Neural progenitor cell (in vitro differentiated cells): ENCODE measurements at regions not wholly inside any gene's neighbourhood (a gene's known extent, or its start where the extent isn't known, plus 50 kb on each side); places are given as distances from the start of the nearest gene placed in this dataset.

Experiments
- DNase-seq: peaks from one replicate; pipeline ENCODE4 v3.0.0-alpha.2; 2016; ENCODE audit warnings: low spot score
- H2AFZ ChIP-seq: fragments of 200-600 bp; sonication (generic); replicated peaks from 2 replicates; pipeline ENCODE4 v1.6.1; 2016; ENCODE audit warnings: antibody characterized with exemption
- H3F3A ChIP-seq: fragments of 200-600 bp; sonication (generic); 2 replicates; pipeline ENCODE4 v1.6.1; 2016; ENCODE audit warnings: antibody characterized with exemption, low read depth
- H3K27ac ChIP-seq: fragments of 200-600 bp; sonication (generic); 2 replicates; pipeline ENCODE4 v1.5.1; 2016; ENCODE audit warnings: mild to moderate bottlenecking
- H3K27me3 ChIP-seq: fragments of 200-600 bp; sonication (generic); 2 replicates; pipeline ENCODE4 v1.6.1; 2016; ENCODE audit warnings: mild to moderate bottlenecking, moderate library complexity
- H3K36me3 ChIP-seq: fragments of 200-600 bp; sonication (generic); 2 replicates; pipeline ENCODE4 v1.5.1; 2016
- H3K4me1 ChIP-seq: fragments of 200-600 bp; sonication (generic); 2 replicates; pipeline ENCODE4 v1.6.1; 2016; ENCODE audit warnings: mixed run types
- H3K4me2 ChIP-seq: fragments of 200-600 bp; sonication (generic); 2 replicates; pipeline ENCODE4 v1.6.1; 2016
- H3K4me3 ChIP-seq: fragments of 200-600 bp; sonication (generic); 2 replicates; pipeline ENCODE4 v1.5.1; 2016
- H3K79me2 ChIP-seq: fragments of 200-600 bp; sonication (generic); 2 replicates; pipeline ENCODE4 v1.6.1; 2016; ENCODE audit warnings: low read depth
- H3K9ac ChIP-seq: fragments of 200-600 bp; sonication (generic); 2 replicates; pipeline ENCODE4 v1.6.1; 2016
- H3K9me3 ChIP-seq: fragments of 200-600 bp; sonication (generic); 2 replicates; pipeline ENCODE4 v1.5.1; 2016; ENCODE audit warnings: low read depth
- H4K20me1 ChIP-seq: fragments of 200-600 bp; sonication (generic); 2 replicates; pipeline ENCODE4 v1.6.1; 2016; ENCODE audit warnings: low read depth
- H3K27ac Mint-ChIP-seq: 3 replicates; pipeline ENCODE4 v1.8.0; 2021; ENCODE audit warnings: mixed read lengths
- H3K27me3 Mint-ChIP-seq: 2 replicates; pipeline ENCODE4 v1.8.0; 2022; ENCODE audit warnings: low read depth, mild to moderate bottlenecking, inconsistent platforms, moderate library complexity, mixed read lengths; ENCODE audit not compliant: insufficient read depth
- H3K36me3 Mint-ChIP-seq: 3 replicates; pipeline ENCODE4 v1.8.0; 2021; ENCODE audit warnings: mixed read lengths
- H3K4me1 Mint-ChIP-seq: 3 replicates; pipeline ENCODE4 v1.8.0; 2021; ENCODE audit warnings: mixed read lengths
- H3K4me3 Mint-ChIP-seq: 3 replicates; pipeline ENCODE4 v1.8.0; 2021; ENCODE audit warnings: mild to moderate bottlenecking, moderate library complexity, mixed read lengths
- H3K9me3 Mint-ChIP-seq: 3 replicates; pipeline ENCODE4 v1.8.0; 2020; ENCODE audit warnings: mixed read lengths
- EZH2 ChIP-seq: fragments of 200-600 bp; sonication (generic); IDR thresholded peaks from 2 replicates; pipeline ENCODE4 v1.6.1; 2017; ENCODE audit warnings: antibody characterized with exemption, mild to moderate bottlenecking, moderate library complexity
- EZH2phosphoT487 ChIP-seq: fragments of 200-600 bp; sonication (generic); IDR thresholded peaks from 2 replicates; pipeline ENCODE4 v1.6.1; 2017; ENCODE audit warnings: antibody characterized with exemption
- TF ChIP-seq, protein P1 (sequence below): fragments of 200-600 bp; sonication (generic); IDR thresholded peaks from 2 replicates; pipeline ENCODE4 v1.5.1; 2017; ENCODE audit warnings: antibody characterized with exemption, mild to moderate bottlenecking

DNA sequence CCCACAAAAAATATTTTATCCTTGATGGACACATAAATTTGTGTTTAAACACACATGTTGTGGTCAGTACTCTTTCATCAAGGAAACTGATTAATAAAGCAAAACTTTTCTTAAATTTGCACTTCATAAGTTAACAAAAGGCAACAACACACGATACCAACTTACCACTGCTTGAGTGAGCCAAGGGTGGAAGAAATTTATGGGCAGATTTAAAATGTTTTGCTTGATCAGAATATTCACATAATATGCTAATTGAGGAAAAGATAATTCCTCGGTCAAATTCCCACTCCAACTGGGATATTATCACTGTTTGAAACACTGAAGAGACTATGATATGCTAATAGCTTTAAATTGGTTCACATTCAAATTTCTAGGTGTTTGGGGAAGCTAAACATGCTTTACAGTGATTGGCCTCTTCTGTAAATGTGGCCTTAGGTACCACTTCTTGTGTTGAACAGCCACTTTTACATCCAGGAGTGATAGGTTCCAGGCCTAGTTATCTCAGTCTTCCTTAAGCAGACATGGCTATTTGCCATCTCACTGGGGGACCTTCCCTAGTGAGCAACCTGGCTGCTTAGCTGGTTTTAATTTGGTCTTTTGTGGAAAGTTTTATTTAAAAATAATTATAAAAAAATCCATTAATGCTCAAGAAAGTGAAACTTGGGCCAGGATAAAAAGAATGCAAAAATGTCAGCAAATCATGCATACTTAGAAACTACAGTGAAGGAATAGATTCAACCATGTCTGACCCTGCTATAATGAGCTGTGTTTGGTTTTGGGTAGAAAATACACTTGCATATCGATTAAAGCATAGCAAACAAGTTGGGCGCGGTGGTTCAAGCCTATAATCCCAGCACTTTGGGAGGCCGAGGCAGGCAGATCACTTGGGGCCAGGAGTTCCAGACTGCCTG lies 221.2 kb upstream of the MAP3K7 start:
- Histone ChIP-seq H3K79me2 (no peaks in the 10 kb centered on the region), H2AFZ (no peak overlapping the region), H3F3A (peaks cover 10% of the 10 kb centered on the region), H3K4me2 (no peak overlapping the region), H4K20me1 (no peaks in the 10 kb centered on the region), H3K4me3 (no peak overlapping the region), H3K36me3 (no peaks in the 10 kb centered on the region), H3K9ac (no peak overlapping the region), H3K27me3 (no peaks in the 10 kb centered on the region), H3K9me3 (no peaks in the 10 kb centered on the region), H3K4me1 (peaks cover 11% of the 10 kb centered on the region), H3K27ac (no peak overlapping the region)
- TF ChIP-seq EZH2 (no peak), EZH2phosphoT487 (no peak)
- TF ChIP-seq, protein P1, sequence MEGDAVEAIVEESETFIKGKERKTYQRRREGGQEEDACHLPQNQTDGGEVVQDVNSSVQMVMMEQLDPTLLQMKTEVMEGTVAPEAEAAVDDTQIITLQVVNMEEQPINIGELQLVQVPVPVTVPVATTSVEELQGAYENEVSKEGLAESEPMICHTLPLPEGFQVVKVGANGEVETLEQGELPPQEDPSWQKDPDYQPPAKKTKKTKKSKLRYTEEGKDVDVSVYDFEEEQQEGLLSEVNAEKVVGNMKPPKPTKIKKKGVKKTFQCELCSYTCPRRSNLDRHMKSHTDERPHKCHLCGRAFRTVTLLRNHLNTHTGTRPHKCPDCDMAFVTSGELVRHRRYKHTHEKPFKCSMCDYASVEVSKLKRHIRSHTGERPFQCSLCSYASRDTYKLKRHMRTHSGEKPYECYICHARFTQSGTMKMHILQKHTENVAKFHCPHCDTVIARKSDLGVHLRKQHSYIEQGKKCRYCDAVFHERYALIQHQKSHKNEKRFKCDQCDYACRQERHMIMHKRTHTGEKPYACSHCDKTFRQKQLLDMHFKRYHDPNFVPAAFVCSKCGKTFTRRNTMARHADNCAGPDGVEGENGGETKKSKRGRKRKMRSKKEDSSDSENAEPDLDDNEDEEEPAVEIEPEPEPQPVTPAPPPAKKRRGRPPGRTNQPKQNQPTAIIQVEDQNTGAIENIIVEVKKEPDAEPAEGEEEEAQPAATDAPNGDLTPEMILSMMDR: no peak
- no peaks in the 10 kb centered on the region for H3K36me3 Mint-ChIP-seq
- H3K4me1 Mint-ChIP-seq: no peaks in the 10 kb centered on the region
- DNase-seq: no peak
- H3K27ac Mint-ChIP-seq: no peak overlapping the region
- H3K27me3 Mint-ChIP-seq: no peaks in the 10 kb centered on the region
- H3K4me3 Mint-ChIP-seq: no peak overlapping the region
- no peaks in the 10 kb centered on the region for H3K9me3 Mint-ChIP-seq

DNA sequence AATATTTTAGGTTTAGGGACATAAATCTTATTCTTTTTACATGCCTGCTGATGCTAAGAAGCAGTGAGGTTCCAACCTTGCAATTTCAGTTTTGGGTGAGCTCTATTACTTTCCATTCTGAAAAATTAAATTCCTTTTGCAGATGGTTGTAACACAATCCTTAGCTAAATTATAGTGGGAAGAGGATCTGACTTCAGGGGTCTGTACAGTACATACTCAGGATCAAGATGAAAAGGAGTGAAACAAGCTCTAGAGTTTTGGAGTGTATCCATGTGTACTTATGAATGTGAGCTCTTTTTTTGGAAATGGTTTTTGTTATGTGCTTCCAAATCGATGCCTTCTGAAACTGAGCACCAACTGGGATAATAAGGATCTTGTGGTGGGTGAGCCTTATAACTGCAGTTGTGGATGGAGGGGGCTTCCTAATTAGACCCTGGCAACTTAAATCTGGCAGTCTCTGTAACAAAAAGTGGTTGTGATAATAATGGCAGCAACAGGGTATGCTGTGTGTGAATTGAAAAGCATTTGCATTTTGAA lies 218.8 kb upstream of the MAP3K7 start:
- Mint-ChIP-seq H3K36me3 (no peaks in the 10 kb centered on the region), H3K27me3 (no peaks in the 10 kb centered on the region), H3K4me3 (no peak overlapping the region), H3K27ac (no peak overlapping the region), H3K9me3 (no peaks in the 10 kb centered on the region), H3K4me1 (no peaks in the 10 kb centered on the region)
- Histone ChIP-seq H3K9ac (no peak overlapping the region), H3K27ac (no peak overlapping the region), H3K9me3 (no peaks in the 10 kb centered on the region), H3K79me2 (no peaks in the 10 kb centered on the region), H3K4me2 (no peak overlapping the region), H3K27me3 (no peaks in the 10 kb centered on the region), H3K4me1 (peaks cover 7% of the 10 kb centered on the region), H3K36me3 (no peaks in the 10 kb centered on the region), H3F3A (no peaks in the 10 kb centered on the region), H3K4me3 (no peak overlapping the region), H4K20me1 (no peaks in the 10 kb centered on the region), H2AFZ (no peak overlapping the region)
- DNase-seq: no peak
- TF ChIP-seq, protein P1: no peak
- TF ChIP-seq EZH2phosphoT487 (no peak), EZH2 (no peak)

DNA sequence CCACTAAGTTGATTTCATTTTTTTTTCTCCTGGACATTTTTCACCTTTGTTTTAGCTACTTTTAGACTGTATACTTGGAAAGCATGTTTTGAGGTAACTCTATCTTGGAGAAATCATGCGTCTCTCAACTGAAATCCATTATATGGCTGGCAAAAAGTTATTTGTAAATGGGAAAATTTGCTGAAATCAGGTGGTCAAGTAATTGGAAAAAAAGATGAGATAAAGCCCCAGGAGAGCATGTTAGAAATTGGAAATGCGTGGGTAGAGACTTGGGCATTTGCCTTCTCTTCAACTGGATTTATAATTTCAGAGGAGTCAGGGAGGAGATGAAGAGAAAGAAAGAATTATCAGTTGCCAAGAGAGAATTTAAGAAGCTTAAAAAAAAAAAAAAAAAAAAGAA lies 217.1 kb upstream of the MAP3K7 start:
- Histone ChIP-seq H3K4me2 (no peak overlapping the region), H3K9ac (no peak overlapping the region), H3K27me3 (no peaks in the 10 kb centered on the region), H3F3A (no peaks in the 10 kb centered on the region), H3K36me3 (no peaks in the 10 kb centered on the region), H3K4me1 (peaks cover 4% of the 10 kb centered on the region), H2AFZ (no peak overlapping the region), H3K79me2 (no peaks in the 10 kb centered on the region), H4K20me1 (no peaks in the 10 kb centered on the region), H3K27ac (no peak overlapping the region), H3K4me3 (no peak overlapping the region), H3K9me3 (no peaks in the 10 kb centered on the region)
- H3K9me3 Mint-ChIP-seq: no peaks in the 10 kb centered on the region
- no peak overlapping the region for H3K4me3 Mint-ChIP-seq
- no peaks in the 10 kb centered on the region for H3K36me3 Mint-ChIP-seq
- TF ChIP-seq, protein P1: no peak
- TF ChIP-seq EZH2phosphoT487: no peak
- no peak for TF ChIP-seq EZH2
- no peak for DNase-seq
- H3K27me3 Mint-ChIP-seq: peaks cover 2% of the 10 kb centered on the region
- no peaks in the 10 kb centered on the region for H3K4me1 Mint-ChIP-seq
- no peak overlapping the region for H3K27ac Mint-ChIP-seq
